ENCODE measurements at regions not wholly inside any gene's neighbourhood (a gene's known extent, or its start where the extent isn't known, plus 50 kb on each side); places are given as distances from the start of the nearest gene placed in this dataset.

- TF ChIP-seq, protein P1, sequence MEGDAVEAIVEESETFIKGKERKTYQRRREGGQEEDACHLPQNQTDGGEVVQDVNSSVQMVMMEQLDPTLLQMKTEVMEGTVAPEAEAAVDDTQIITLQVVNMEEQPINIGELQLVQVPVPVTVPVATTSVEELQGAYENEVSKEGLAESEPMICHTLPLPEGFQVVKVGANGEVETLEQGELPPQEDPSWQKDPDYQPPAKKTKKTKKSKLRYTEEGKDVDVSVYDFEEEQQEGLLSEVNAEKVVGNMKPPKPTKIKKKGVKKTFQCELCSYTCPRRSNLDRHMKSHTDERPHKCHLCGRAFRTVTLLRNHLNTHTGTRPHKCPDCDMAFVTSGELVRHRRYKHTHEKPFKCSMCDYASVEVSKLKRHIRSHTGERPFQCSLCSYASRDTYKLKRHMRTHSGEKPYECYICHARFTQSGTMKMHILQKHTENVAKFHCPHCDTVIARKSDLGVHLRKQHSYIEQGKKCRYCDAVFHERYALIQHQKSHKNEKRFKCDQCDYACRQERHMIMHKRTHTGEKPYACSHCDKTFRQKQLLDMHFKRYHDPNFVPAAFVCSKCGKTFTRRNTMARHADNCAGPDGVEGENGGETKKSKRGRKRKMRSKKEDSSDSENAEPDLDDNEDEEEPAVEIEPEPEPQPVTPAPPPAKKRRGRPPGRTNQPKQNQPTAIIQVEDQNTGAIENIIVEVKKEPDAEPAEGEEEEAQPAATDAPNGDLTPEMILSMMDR (IDR thresholded peaks at IDR 0.05) = no peak
- no peak for TF ChIP-seq ZFX (IDR thresholded peaks at IDR 0.05; ENCODE audit: borderline replicate concordance)
Measured at GRCh38 chr4:129282293-129282692, 186.3 kb downstream of the C4orf33 start.
